SK-N-SH treated with all-trans-retinoic acid at 6 μM for 48 hours (cell line): ENCODE measurements at regions not wholly inside any gene's neighbourhood (a gene's known extent, or its start where the extent isn't known, plus 50 kb on each side); places are given as distances from the start of the nearest gene placed in this dataset.

Experiments
- ATAC-seq: fragments of 200-7000 bp; cut with Tn5 transposase; 3 replicates; pipeline ENCODE4 v1.9.1; 2020; ENCODE audit warnings: mild to moderate bottlenecking, moderate library complexity
- ARNTL ChIP-seq: fragments of 450-650 bp; formaldehyde crosslinking; IDR thresholded peaks from 2 replicates; pipeline ENCODE4 v1.5.0; 2020; ENCODE audit warnings: low read depth, mild to moderate bottlenecking, moderate library complexity, borderline replicate concordance
- BACH2 ChIP-seq: fragments of 250-450 bp; sonication (Bioruptor Pico); IDR thresholded peaks from 2 replicates; pipeline ENCODE4 v1.9.0; 2021; ENCODE audit warnings: mild to moderate bottlenecking, borderline replicate concordance
- CSDC2 ChIP-seq: fragments of 250-450 bp; sonication (Bioruptor Pico); IDR thresholded peaks from 2 replicates; pipeline ENCODE4 v1.5.0; 2020; ENCODE audit warnings: mild to moderate bottlenecking, moderate library complexity
- ESRRG ChIP-seq: fragments of 250-450 bp; sonication (Bioruptor Pico); IDR thresholded peaks from 2 replicates; pipeline ENCODE4 v1.6.1; 2021; ENCODE audit warnings: mild to moderate bottlenecking
- GLIS3 ChIP-seq: fragments of 250-450 bp; sonication (Bioruptor Pico); IDR thresholded peaks from 2 replicates; pipeline ENCODE4 v1.5.0; 2020; ENCODE audit warnings: mild to moderate bottlenecking, moderate library complexity
- ISL1 ChIP-seq: fragments of 250-450 bp; sonication (Bioruptor Pico); IDR thresholded peaks from 2 replicates; pipeline ENCODE4 v2.1.2; 2022; ENCODE audit warnings: mild to moderate bottlenecking, moderate library complexity
- PATZ1 ChIP-seq: fragments of 250-450 bp; sonication (Bioruptor Pico); IDR thresholded peaks from 2 replicates; pipeline ENCODE4 v1.8.0; 2020; ENCODE audit warnings: mild to moderate bottlenecking, moderate library complexity, borderline replicate concordance
- POU6F1 ChIP-seq: fragments of 250-450 bp; sonication (Bioruptor Pico); IDR thresholded peaks from 2 replicates; pipeline ENCODE4 v1.8.0; 2021; ENCODE audit warnings: low read depth, mild to moderate bottlenecking, moderate library complexity, borderline replicate concordance
- RARB ChIP-seq: fragments of 250-450 bp; sonication (Bioruptor Pico); IDR thresholded peaks from 2 replicates; pipeline ENCODE4 v1.8.0; 2021; ENCODE audit warnings: mild to moderate bottlenecking, moderate library complexity
- SNAI2 ChIP-seq: fragments of 250-450 bp; sonication (Bioruptor Pico); IDR thresholded peaks from 2 replicates; pipeline ENCODE4 v1.5.0; 2020; ENCODE audit warnings: mild to moderate bottlenecking, moderate library complexity
- TCF4 ChIP-seq: fragments of 250-450 bp; sonication (Bioruptor Pico); IDR thresholded peaks from 2 replicates; pipeline ENCODE4 v1.8.0; 2021; ENCODE audit warnings: mild to moderate bottlenecking, moderate library complexity, borderline replicate concordance
- ZC3H10 ChIP-seq: fragments of 250-450 bp; sonication (Bioruptor Pico); IDR thresholded peaks from 2 replicates; pipeline ENCODE4 v1.5.1; 2021; ENCODE audit warnings: mild to moderate bottlenecking, moderate library complexity
- ZFP3 ChIP-seq: fragments of 250-450 bp; sonication (Bioruptor Pico); IDR thresholded peaks from 2 replicates; pipeline ENCODE4 v1.5.0; 2020; ENCODE audit warnings: mild to moderate bottlenecking, moderate library complexity
- ZFP30 ChIP-seq: fragments of 450-650 bp; formaldehyde crosslinking; IDR thresholded peaks from 2 replicates; pipeline ENCODE4 v1.5.0; 2022; ENCODE audit warnings: mild to moderate bottlenecking, moderate library complexity
- ZNF565 ChIP-seq: fragments of 450-650 bp; formaldehyde crosslinking; conservative IDR thresholded peaks from 2 replicates; pipeline ENCODE4 v1.5.0; 2020; ENCODE audit warnings: low read depth, mild to moderate bottlenecking, moderate library complexity
- ZNF70 ChIP-seq: fragments of 450-650 bp; formaldehyde crosslinking; IDR thresholded peaks from 2 replicates; pipeline ENCODE4 v1.5.0; 2020; ENCODE audit warnings: mild to moderate bottlenecking, moderate library complexity
- ZNF8 ChIP-seq: fragments of 450-650 bp; formaldehyde crosslinking; IDR thresholded peaks from 2 replicates; pipeline ENCODE4 v1.5.0; 2020; ENCODE audit warnings: mild to moderate bottlenecking, moderate library complexity
- TF ChIP-seq, protein P1 (sequence below): fragments of 250-450 bp; sonication (Bioruptor Pico); IDR thresholded peaks from 2 replicates; pipeline ENCODE4 v1.5.1; 2021; ENCODE audit warnings: mild to moderate bottlenecking, moderate library complexity
- TF ChIP-seq, protein P2 (sequence below): fragments of 250-450 bp; sonication (Bioruptor Pico); IDR thresholded peaks from 2 replicates; pipeline ENCODE4 v1.5.1; 2020; ENCODE audit warnings: low read depth, mild to moderate bottlenecking, moderate library complexity

DNA sequence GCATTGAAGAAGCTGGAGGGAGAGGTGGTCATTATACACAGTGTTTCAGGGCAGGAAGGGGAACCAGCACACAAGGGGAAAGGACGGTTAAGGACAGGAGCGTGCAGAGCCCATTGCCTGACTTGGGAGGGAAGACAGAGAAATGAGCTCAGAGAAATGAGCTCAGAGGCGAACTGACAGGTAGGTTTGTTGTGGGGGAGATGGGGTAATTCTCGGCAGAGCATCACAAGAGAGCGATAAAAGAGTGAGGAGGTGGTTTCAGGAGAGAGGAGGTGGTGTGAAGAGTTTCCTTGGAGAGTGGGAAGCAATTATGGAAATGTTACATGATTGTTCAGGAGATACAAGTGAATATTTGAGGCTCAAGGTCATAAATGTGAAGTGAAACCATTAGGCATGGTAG, 61.0 kb downstream of the MRGPRX1 start:
- TF ChIP-seq ZNF8 (CRISPR knock-in tag): no peak
- TF ChIP-seq ZFP30 (CRISPR knock-in tag): no peak
- no peak for TF ChIP-seq ZC3H10 (CRISPR knock-in tag)
- no peak for TF ChIP-seq SNAI2 (CRISPR knock-in tag)
- no peak for TF ChIP-seq PATZ1 (CRISPR knock-in tag)
- no peak for TF ChIP-seq ZNF70
- TF ChIP-seq ARNTL (CRISPR knock-in tag): no peak
- TF ChIP-seq ISL1: no peak
- TF ChIP-seq ESRRG (CRISPR knock-in tag): no peak
- ATAC-seq: no peak

GRCh38 chr11:18865951-18866350, 73.3 kb downstream of the MRGPRX1 start:
- TF ChIP-seq ZNF565 (CRISPR knock-in tag) (no peak), ZFP30 (CRISPR knock-in tag) (no peak), POU6F1 (CRISPR knock-in tag) (no peak), ZFP3 (CRISPR knock-in tag) (no peak), ZNF70 (no peak), ZNF8 (CRISPR knock-in tag) (no peak), PATZ1 (CRISPR knock-in tag) (no peak), GLIS3 (CRISPR knock-in tag) (no peak), RARB (CRISPR knock-in tag) (no peak), SNAI2 (CRISPR knock-in tag) (no peak), CSDC2 (CRISPR knock-in tag) (no peak)
- TF ChIP-seq, protein P1, sequence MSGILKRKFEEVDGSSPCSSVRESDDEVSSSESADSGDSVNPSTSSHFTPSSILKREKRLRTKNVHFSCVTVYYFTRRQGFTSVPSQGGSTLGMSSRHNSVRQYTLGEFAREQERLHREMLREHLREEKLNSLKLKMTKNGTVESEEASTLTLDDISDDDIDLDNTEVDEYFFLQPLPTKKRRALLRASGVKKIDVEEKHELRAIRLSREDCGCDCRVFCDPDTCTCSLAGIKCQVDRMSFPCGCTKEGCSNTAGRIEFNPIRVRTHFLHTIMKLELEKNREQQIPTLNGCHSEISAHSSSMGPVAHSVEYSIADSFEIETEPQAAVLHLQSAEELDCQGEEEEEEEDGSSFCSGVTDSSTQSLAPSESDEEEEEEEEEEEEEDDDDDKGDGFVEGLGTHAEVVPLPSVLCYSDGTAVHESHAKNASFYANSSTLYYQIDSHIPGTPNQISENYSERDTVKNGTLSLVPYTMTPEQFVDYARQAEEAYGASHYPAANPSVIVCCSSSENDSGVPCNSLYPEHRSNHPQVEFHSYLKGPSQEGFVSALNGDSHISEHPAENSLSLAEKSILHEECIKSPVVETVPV (CRISPR knock-in tag): no peak
- no peak for ATAC-seq

DNA sequence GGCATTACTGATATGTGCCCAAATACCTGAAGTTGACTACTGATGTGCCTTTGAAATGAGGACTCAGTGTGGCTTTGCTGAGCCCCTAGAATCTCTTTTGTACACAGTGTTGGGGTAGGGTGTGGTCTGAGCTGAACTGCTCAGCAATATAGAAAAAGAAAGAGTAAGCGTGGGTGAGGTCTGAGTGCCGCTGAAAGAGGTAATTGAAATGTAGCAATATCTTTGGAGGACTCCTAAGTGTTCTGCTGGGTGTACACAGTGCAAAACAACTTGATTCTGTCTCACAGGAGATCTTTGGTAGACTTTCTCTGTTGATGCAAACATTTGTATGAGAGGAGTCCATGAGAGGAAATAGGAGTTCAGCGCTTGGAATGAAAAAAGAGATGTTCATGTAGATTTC, 73.7 kb upstream of the PTPN5 start:
- TF ChIP-seq ZNF70 (no peak), ISL1 (no peak), SNAI2 (CRISPR knock-in tag) (no peak), ZFP3 (CRISPR knock-in tag) (no peak)
- TF ChIP-seq, protein P2, sequence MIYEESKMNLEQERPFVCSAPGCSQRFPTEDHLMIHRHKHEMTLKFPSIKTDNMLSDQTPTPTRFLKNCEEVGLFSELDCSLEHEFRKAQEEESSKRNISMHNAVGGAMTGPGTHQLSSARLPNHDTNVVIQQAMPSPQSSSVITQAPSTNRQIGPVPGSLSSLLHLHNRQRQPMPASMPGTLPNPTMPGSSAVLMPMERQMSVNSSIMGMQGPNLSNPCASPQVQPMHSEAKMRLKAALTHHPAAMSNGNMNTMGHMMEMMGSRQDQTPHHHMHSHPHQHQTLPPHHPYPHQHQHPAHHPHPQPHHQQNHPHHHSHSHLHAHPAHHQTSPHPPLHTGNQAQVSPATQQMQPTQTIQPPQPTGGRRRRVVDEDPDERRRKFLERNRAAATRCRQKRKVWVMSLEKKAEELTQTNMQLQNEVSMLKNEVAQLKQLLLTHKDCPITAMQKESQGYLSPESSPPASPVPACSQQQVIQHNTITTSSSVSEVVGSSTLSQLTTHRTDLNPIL (CRISPR knock-in tag): no peak
- ATAC-seq: no peak

DNA sequence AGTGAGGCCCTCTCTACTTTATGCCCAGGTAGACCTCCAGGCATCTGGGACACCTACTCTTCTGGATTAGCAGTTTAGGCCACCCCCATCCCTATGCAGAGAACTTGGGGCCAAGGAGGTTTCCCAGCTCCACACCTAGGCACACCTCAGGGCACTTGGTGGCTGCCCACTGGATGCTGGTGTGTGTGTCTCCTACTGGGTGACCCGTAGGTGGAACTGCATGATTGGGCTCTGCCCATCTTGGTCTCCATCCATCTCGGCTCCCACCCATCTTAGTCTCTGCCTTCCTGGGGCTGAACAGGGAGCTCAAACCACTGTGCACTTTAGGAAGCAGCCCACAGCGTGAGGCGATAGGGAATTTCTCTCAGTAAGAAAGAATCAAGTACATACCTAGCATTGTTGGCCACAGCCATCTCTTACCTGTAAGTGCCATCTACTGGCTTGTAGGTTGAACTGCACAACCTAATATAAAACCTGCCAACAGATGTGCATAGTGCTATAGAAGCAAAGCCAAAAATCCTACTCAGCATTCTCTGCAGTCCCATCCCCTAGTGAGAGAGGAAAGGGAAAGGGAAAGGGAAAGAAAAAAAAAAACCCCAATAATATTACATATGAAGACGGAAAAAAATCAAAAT, 61.6 kb upstream of the PTPN5 start:
- TF ChIP-seq TCF4 (CRISPR knock-in tag) (no peak), ZFP30 (CRISPR knock-in tag) (no peak), ZNF565 (CRISPR knock-in tag) (no peak), ZNF70 (no peak), POU6F1 (CRISPR knock-in tag) (no peak), GLIS3 (CRISPR knock-in tag) (no peak), ARNTL (CRISPR knock-in tag) (no peak), PATZ1 (CRISPR knock-in tag) (no peak), ISL1 (no peak), BACH2 (CRISPR knock-in tag) (no peak), ESRRG (CRISPR knock-in tag) (no peak)
- TF ChIP-seq, protein P2 (CRISPR knock-in tag): no peak
- ATAC-seq: peak; percentile 77
